ENCODE measurements at regions not wholly inside any gene's neighbourhood (a gene's known extent, or its start where the extent isn't known, plus 50 kb on each side); places are given as distances from the start of the nearest gene placed in this dataset.

DNA sequence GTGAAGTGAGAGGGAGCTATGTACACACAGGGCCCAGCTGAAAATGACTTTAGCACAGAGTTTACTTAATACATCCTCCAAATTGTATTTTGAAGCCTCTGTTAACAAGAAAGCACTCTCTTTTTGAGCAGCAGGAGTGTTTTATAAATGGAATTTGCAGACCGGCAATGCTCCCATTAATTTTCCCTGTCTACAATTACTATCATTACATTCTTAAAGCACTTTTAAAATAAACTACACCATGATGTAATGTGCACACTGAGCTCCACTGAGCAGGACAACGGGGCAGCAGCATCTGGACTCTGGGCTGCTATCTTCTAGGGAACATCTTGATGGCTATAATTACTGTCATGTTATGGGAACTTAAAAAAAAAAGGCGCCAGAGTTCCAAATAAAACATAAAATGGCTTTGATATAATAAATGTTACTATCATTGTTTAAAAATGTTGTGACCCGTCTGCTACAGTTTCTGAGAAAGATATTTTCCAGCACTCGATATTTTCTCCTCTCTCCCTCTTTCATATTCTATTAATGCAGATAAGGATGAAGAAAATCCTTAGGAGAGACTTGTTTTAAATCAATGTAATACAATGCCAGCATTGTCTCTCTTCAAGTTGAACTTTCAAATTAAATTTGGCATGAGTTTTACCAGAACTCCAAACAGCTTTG lies 150.9 kb downstream of the HLX start (continued):
- TF ChIP-seq, protein P1, sequence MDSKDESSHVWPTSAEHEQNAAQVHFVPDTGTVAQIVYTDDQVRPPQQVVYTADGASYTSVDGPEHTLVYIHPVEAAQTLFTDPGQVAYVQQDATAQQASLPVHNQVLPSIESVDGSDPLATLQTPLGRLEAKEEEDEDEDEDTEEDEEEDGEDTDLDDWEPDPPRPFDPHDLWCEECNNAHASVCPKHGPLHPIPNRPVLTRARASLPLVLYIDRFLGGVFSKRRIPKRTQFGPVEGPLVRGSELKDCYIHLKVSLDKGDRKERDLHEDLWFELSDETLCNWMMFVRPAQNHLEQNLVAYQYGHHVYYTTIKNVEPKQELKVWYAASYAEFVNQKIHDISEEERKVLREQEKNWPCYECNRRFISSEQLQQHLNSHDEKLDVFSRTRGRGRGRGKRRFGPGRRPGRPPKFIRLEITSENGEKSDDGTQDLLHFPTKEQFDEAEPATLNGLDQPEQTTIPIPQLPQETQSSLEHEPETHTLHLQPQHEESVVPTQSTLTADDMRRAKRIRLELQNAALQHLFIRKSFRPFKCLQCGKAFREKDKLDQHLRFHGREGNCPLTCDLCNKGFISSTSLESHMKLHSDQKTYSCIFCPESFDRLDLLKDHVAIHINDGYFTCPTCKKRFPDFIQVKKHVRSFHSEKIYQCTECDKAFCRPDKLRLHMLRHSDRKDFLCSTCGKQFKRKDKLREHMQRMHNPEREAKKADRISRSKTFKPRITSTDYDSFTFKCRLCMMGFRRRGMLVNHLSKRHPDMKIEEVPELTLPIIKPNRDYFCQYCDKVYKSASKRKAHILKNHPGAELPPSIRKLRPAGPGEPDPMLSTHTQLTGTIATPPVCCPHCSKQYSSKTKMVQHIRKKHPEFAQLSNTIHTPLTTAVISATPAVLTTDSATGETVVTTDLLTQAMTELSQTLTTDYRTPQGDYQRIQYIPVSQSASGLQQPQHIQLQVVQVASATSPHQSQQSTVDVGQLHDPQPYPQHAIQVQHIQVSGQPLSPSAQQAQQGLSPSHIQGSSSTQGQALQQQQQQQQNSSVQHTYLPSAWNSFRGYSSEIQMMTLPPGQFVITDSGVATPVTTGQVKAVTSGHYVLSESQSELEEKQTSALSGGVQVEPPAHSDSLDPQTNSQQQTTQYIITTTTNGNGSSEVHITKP (CRISPR knock-in tag; IDR thresholded peaks at IDR 0.05; ENCODE audit: low read depth), result no peak
- TF ChIP-seq SMAD3 (CRISPR knock-in tag; IDR thresholded peaks at IDR 0.05) (no peak), SP4 (CRISPR knock-in tag; IDR thresholded peaks at IDR 0.05) (no peak), THAP7 (CRISPR knock-in tag; IDR thresholded peaks at IDR 0.05) (no peak), JUNB (CRISPR knock-in tag; IDR thresholded peaks at IDR 0.05; ENCODE audit: borderline replicate concordance) (no peak), ZNF550 (CRISPR knock-in tag; IDR thresholded peaks at IDR 0.05; ENCODE audit: borderline replicate concordance) (no peak), ATRX (CRISPR knock-in tag; IDR thresholded peaks at IDR 0.05; ENCODE audit: borderline replicate concordance) (no peak), ZNF784 (CRISPR knock-in tag; IDR thresholded peaks at IDR 0.05; ENCODE audit: borderline replicate concordance) (no peak), RNF219 (CRISPR knock-in tag; IDR thresholded peaks at IDR 0.05) (no peak), ZNF264 (CRISPR knock-in tag; IDR thresholded peaks at IDR 0.05) (no peak), FOXA3 (CRISPR knock-in tag; IDR thresholded peaks at IDR 0.05) (no peak), ZNF276 (CRISPR knock-in tag; IDR thresholded peaks at IDR 0.05; ENCODE audit: low read depth) (no peak)
- TF ChIP-seq, protein P2, sequence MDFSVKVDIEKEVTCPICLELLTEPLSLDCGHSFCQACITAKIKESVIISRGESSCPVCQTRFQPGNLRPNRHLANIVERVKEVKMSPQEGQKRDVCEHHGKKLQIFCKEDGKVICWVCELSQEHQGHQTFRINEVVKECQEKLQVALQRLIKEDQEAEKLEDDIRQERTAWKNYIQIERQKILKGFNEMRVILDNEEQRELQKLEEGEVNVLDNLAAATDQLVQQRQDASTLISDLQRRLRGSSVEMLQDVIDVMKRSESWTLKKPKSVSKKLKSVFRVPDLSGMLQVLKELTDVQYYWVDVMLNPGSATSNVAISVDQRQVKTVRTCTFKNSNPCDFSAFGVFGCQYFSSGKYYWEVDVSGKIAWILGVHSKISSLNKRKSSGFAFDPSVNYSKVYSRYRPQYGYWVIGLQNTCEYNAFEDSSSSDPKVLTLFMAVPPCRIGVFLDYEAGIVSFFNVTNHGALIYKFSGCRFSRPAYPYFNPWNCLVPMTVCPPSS (IDR thresholded peaks at IDR 0.05), result no peak

All from HepG2 (cell line).